Neuron (in vitro differentiated cells): ENCODE measurements at regions not wholly inside any gene's neighbourhood (a gene's known extent, or its start where the extent isn't known, plus 50 kb on each side); places are given as distances from the start of the nearest gene placed in this dataset.

Source experiments
- H2AFZ ChIP-seq: one replicate; pipeline ENCODE4 v1.6.1; 2013; ENCODE audit warnings: low read depth, mild to moderate bottlenecking, inconsistent platforms, low read length, moderate library complexity
- H3K27me3 ChIP-seq: one replicate; pipeline ENCODE4 v1.6.1; 2013; ENCODE audit warnings: low read length; ENCODE audit not compliant: insufficient read depth
- H3K36me3 ChIP-seq: one replicate; pipeline ENCODE4 v1.6.1; 2013; ENCODE audit warnings: low read length; ENCODE audit not compliant: insufficient read depth
- H3K4me1 ChIP-seq: one replicate; pipeline ENCODE4 v1.6.1; 2013; ENCODE audit warnings: low read length; ENCODE audit not compliant: insufficient read depth
- H3K4me3 ChIP-seq: 2 replicates; pipeline ENCODE4 v1.5.1; 2013; ENCODE audit warnings: mild to moderate bottlenecking, low read length, moderate library complexity
- H3K9me3 ChIP-seq: one replicate; pipeline ENCODE4 v1.6.1; 2013; ENCODE audit warnings: low read length

DNA sequence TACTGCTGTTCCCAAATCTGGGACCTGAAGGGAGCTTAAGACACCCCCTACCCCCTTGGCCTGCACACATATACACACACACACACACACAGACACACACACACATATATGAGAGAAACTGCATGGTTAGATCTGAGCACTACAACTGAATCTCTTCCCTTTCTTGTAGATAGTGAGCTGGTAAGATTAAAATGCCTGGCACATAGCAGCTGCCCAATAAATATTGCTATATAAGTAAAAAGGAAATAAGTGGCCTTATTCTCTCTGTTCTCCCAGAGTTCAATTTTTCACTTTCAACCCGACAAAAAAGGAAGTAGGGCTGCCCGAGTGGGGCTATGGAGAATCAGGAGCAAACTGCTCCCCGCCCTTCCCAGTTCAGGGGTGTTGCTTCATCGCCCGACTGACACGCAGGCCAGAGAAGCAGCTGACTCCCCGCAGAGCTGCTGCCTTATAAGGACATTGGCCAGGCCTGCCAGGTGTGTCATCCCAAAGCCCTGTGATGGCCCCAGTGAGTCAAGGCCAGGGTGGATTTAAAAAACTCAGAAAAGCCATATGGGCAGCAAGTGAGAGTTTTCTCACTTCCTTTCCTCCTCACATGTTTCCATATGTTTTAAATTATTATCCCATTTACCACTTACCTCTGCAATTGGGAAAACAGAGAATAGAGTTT lies 106.5 kb upstream of the SLC44A3 start:
- no peaks in the 10 kb centered on the region for H3K4me1 ChIP-seq
- H3K27me3 ChIP-seq: no peaks in the 10 kb centered on the region
- H3K9me3 ChIP-seq: no peaks in the 10 kb centered on the region
- no peak overlapping the region for H2AFZ ChIP-seq
- H3K36me3 ChIP-seq: no peaks in the 10 kb centered on the region
- no peak overlapping the region for H3K4me3 ChIP-seq

DNA sequence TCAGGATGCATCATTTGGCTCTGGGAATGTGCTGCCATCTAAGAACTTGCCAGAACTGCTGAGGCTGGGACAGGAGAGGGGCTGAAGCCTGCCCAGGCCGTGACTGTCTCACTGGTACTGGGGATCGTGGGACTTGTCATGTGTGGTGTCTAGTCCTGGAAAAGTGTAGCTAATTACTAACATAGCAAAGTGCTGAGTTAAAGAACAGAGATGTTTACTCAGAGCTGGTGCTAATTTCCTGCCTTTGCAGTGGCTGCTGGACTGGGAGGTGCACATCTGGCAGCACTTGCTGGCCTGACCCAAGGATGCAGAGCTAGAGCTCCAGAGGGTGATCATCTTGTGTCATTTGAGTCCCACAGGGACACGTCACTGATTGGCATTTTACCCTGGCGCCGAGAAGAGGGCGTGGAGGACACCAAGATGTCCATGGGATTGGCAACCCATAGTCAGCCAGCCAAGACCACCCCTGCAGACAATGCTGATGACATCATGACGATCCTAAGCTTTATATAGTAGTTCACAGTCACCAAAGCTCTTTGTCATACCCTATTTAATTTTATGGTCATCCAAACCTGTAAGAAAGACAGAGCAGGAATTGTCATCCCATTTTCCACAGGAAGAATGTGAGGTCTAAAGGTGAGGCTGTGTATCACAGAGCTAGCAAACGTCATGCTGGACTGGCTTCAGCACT lies 110.1 kb upstream of the SLC44A3 start:
- Histone ChIP-seq H2AFZ (no peak overlapping the region), H3K4me3 (no peak overlapping the region), H3K27me3 (no peaks in the 10 kb centered on the region), H3K9me3 (no peaks in the 10 kb centered on the region), H3K4me1 (no peaks in the 10 kb centered on the region), H3K36me3 (no peaks in the 10 kb centered on the region)

DNA sequence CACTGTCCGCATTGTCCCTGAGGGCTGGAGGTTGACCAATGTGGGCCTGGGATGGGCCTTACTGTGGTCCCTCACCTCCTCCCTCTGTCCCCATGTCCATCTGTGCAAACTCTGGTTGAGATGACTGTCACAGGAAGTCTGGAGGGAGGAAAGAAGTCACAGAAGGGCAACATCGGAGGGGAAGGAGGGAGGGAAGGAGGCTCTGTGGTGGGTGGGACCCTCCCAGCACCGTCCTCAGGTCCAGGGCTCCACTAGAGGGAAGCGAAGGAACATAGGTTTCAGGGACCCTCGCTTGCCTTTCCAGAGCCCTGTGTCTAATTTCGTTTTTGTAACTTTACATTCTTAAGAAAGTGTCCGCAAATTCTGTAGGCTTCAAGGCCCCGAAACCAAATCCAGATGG lies 111.3 kb upstream of the SLC44A3 start:
- no peaks in the 10 kb centered on the region for H3K36me3 ChIP-seq
- H3K4me3 ChIP-seq: no peak overlapping the region
- no peak overlapping the region for H2AFZ ChIP-seq
- H3K4me1 ChIP-seq: no peaks in the 10 kb centered on the region
- no peaks in the 10 kb centered on the region for H3K27me3 ChIP-seq
- H3K9me3 ChIP-seq: no peaks in the 10 kb centered on the region

DNA sequence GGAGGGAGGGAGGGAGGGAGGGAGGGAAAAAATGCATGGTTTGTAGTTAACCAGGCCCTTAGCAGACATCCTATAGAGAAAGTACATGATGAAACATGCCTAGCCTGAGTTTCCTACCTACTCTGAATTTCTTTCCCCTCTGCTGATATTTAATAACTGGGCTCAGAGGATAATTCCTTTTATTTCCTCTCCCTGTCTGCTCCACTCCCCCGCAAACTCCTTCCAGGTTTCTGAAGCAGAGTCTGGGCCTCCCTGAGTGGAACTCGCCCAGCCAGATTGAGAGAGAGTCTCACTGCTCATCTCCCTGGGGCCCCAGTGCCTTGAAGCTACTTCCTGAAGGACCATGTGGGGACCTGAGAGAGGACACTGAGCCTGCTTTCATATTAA lies 111.9 kb upstream of the SLC44A3 start:
- Histone ChIP-seq H2AFZ (no peak overlapping the region), H3K4me1 (no peaks in the 10 kb centered on the region), H3K4me3 (no peak overlapping the region), H3K27me3 (no peaks in the 10 kb centered on the region), H3K36me3 (no peaks in the 10 kb centered on the region), H3K9me3 (no peaks in the 10 kb centered on the region)

GRCh38 chr1:94707321-94708298 lies 112.5 kb upstream of the SLC44A3 start:
- no peaks in the 10 kb centered on the region for H3K27me3 ChIP-seq
- H3K4me1 ChIP-seq: peaks cover under 1% of the 10 kb centered on the region
- no peaks in the 10 kb centered on the region for H3K9me3 ChIP-seq
- H3K36me3 ChIP-seq: no peaks in the 10 kb centered on the region
- no peak overlapping the region for H3K4me3 ChIP-seq
- H2AFZ ChIP-seq: no peak overlapping the region

DNA sequence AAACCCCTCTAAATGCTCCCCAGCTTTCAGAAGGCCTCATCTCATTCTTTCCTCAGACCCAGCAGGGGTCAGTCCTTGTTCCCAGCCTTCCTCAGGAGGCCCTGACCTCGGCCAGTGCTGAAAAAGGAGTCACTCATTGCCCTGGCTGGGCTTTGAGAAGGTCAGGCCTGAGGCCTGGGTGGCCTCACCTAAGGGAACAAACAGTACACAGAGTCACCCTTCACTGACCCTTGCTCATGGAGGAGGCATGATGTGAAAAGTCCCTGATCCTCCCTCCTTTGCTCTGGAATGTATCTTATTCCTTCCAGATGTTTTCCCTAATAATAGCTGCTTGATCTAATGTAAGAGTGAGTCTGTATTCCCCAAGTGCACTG lies 117.7 kb upstream of the SLC44A3 start:
- H3K4me3 ChIP-seq: no peak overlapping the region
- H3K4me1 ChIP-seq: peaks cover 7% of the 10 kb centered on the region
- H3K27me3 ChIP-seq: no peaks in the 10 kb centered on the region
- no peaks in the 10 kb centered on the region for H3K9me3 ChIP-seq
- H2AFZ ChIP-seq: no peak overlapping the region
- H3K36me3 ChIP-seq: no peaks in the 10 kb centered on the region

- no peaks in the 10 kb centered on the region for H3K27me3 ChIP-seq
- H3K4me1 ChIP-seq: peaks cover 7% of the 10 kb centered on the region
- no peaks in the 10 kb centered on the region for H3K36me3 ChIP-seq
- no peak overlapping the region for H2AFZ ChIP-seq
- no peak overlapping the region for H3K4me3 ChIP-seq
- H3K9me3 ChIP-seq: no peaks in the 10 kb centered on the region
Measured at GRCh38 chr1:94701796-94702441, 118.2 kb upstream of the SLC44A3 start.

- Histone ChIP-seq H3K4me1 (peaks cover 7% of the 10 kb centered on the region), H3K4me3 (no peak overlapping the region), H3K27me3 (no peaks in the 10 kb centered on the region), H3K36me3 (no peaks in the 10 kb centered on the region), H2AFZ (no peak overlapping the region), H3K9me3 (no peaks in the 10 kb centered on the region)
Measured at GRCh38 chr1:94698759-94699502, 121.2 kb upstream of the SLC44A3 start.

DNA sequence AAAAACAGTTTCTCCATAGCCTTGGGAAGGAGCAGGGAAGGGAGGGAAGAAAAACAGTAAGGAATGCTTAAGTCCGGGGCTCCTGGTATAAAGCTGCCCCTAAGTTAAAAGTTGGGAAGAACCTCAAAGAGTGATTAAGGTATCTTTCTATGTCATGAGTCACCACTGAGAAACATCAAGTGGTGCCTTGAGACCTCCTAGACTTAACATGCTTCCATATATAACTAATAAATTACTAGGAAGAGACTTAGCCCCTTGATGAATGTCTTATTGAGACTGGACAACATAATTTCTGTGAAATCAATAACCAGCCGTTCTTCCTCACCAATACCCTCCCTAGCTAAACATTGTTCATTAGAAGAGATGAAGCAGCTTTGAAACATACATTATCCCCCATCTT lies 121.8 kb upstream of the SLC44A3 start:
- no peaks in the 10 kb centered on the region for H3K9me3 ChIP-seq
- H3K4me1 ChIP-seq: peaks cover 7% of the 10 kb centered on the region
- H2AFZ ChIP-seq: no peak overlapping the region
- H3K4me3 ChIP-seq: no peak overlapping the region
- no peaks in the 10 kb centered on the region for H3K27me3 ChIP-seq
- no peaks in the 10 kb centered on the region for H3K36me3 ChIP-seq

GRCh38 chr1:94697839-94698238 lies 122.3 kb upstream of the SLC44A3 start:
- H3K4me3 ChIP-seq: no peak overlapping the region
- peaks cover 7% of the 10 kb centered on the region for H3K4me1 ChIP-seq
- no peak overlapping the region for H2AFZ ChIP-seq
- H3K9me3 ChIP-seq: no peaks in the 10 kb centered on the region
- no peaks in the 10 kb centered on the region for H3K27me3 ChIP-seq
- H3K36me3 ChIP-seq: no peaks in the 10 kb centered on the region

- H3K27me3 ChIP-seq: no peaks in the 10 kb centered on the region
- H3K4me1 ChIP-seq: peaks cover 6% of the 10 kb centered on the region
- H2AFZ ChIP-seq: no peak overlapping the region
- H3K36me3 ChIP-seq: no peaks in the 10 kb centered on the region
- no peaks in the 10 kb centered on the region for H3K9me3 ChIP-seq
- no peak overlapping the region for H3K4me3 ChIP-seq
Measured at GRCh38 chr1:94694226-94694915, 125.8 kb upstream of the SLC44A3 start.

- H3K27me3 ChIP-seq: no peaks in the 10 kb centered on the region
- H3K36me3 ChIP-seq: no peaks in the 10 kb centered on the region
- H3K4me3 ChIP-seq: no peak overlapping the region
- peaks cover 14% of the 10 kb centered on the region for H3K4me1 ChIP-seq
- H2AFZ ChIP-seq: no peak overlapping the region
- H3K9me3 ChIP-seq: no peaks in the 10 kb centered on the region
Measured at GRCh38 chr1:94693435-94693834, 126.7 kb upstream of the SLC44A3 start.
